ENCODE measurements at regions not wholly inside any gene's neighbourhood (a gene's known extent, or its start where the extent isn't known, plus 50 kb on each side); places are given as distances from the start of the nearest gene placed in this dataset.

GRCh38 chr9:3161912-3162311 lies 318.0 kb upstream of the PUM3 start:
- TF ChIP-seq EP300 (IDR thresholded peaks at IDR 0.05; ENCODE audit: borderline replicate concordance in 1 of 2, low read depth in 1 of 2, low read length in 1 of 2) (no peak), CTCF (IDR thresholded peaks at IDR 0.05) (no peak), RXRA (IDR thresholded peaks at IDR 0.05; ENCODE audit: borderline replicate concordance, low read depth) (no peak), JUND (IDR thresholded peaks at IDR 0.05) (no peak), CHD2 (IDR thresholded peaks at IDR 0.05; ENCODE audit: low read length, partially characterized antibody) (no peak), FOXM1 (IDR thresholded peaks at IDR 0.05; ENCODE audit: low read depth) (no peak), POLR2AphosphoS5 (IDR thresholded peaks at IDR 0.05; ENCODE audit: low read depth, low read length) (no peak), NRF1 (IDR thresholded peaks at IDR 0.05; ENCODE audit: low read depth, low read length) (no peak), NFIC (IDR thresholded peaks at IDR 0.05; ENCODE audit: borderline replicate concordance) (no peak), GABPA (IDR thresholded peaks at IDR 0.05; ENCODE audit: low read depth) (no peak), EZH2phosphoT487 (IDR thresholded peaks at IDR 0.05; ENCODE audit: borderline replicate concordance, low read depth) (no peak), USF1 (IDR thresholded peaks at IDR 0.05; ENCODE audit: borderline replicate concordance, low read depth) (no peak), GATA2 (CRISPR knock-in tag; IDR thresholded peaks at IDR 0.05) (no peak)

Data from SK-N-SH (cell line).